ENCODE measurements at regions not wholly inside any gene's neighbourhood (a gene's known extent, or its start where the extent isn't known, plus 50 kb on each side); places are given as distances from the start of the nearest gene placed in this dataset.
"Not testable (repeated sequence)": the region's sequence is repeated elsewhere in the genome, so short reads cannot be mapped to it uniquely, and the experiment has no call there.

- ATAC-seq: no peak
Measured at GRCh38 chr5:17326600-17327037, 109.2 kb downstream of the BASP1 start.

GRCh38 chr5:17327048-17327625 is 109.7 kb downstream of the BASP1 start:
- DNase-seq (ENCODE audit: low spot score) (no peak), ATAC-seq (no peak)

More at GRCh38 chr5:17326600-17327037, 109.2 kb downstream of the BASP1 start:
- no peak for DNase-seq (ENCODE audit: low spot score)

- ATAC-seq: no peak
- DNase-seq (ENCODE audit: low spot score): no peak
Measured at GRCh38 chr5:17329571-17329970, 112.1 kb downstream of the BASP1 start.

- ATAC-seq (no peak), DNase-seq (ENCODE audit: low spot score) (no peak)
Measured at GRCh38 chr5:17330386-17330785, 113.0 kb downstream of the BASP1 start.

GRCh38 chr5:17331651-17332050 is 114.2 kb downstream of the BASP1 start:
- ATAC-seq: no peak
- no peak for DNase-seq (ENCODE audit: low spot score)

- ATAC-seq (no peak), DNase-seq (ENCODE audit: low spot score) (no peak)
Measured at GRCh38 chr5:17333755-17334154, 116.3 kb downstream of the BASP1 start.

- ATAC-seq (no peak), DNase-seq (ENCODE audit: low spot score) (no peak)
Measured at GRCh38 chr5:17336054-17336453, 118.6 kb downstream of the BASP1 start.

GRCh38 chr5:17336723-17337122 is 119.3 kb downstream of the BASP1 start:
- DNase-seq (ENCODE audit: low spot score); ATAC-seq: not testable (repeated sequence)

- DNase-seq (ENCODE audit: low spot score): no peak
- ATAC-seq: no peak
Measured at GRCh38 chr5:17339841-17340240, 122.4 kb downstream of the BASP1 start.

- ATAC-seq: no peak
- no peak for DNase-seq (ENCODE audit: low spot score)
Measured at GRCh38 chr5:17340379-17340778, 122.9 kb downstream of the BASP1 start.

GRCh38 chr5:17340819-17341218 is 123.4 kb downstream of the BASP1 start:
- ATAC-seq (no peak), DNase-seq (ENCODE audit: low spot score) (no peak)

GRCh38 chr5:17343675-17344074 is 126.2 kb downstream of the BASP1 start:
- ATAC-seq (no peak), DNase-seq (ENCODE audit: low spot score) (no peak)

- ATAC-seq (no peak), DNase-seq (ENCODE audit: low spot score) (no peak)
Measured at GRCh38 chr5:17346811-17347210, 129.4 kb downstream of the BASP1 start.

GRCh38 chr5:17352223-17352622 is 134.8 kb downstream of the BASP1 start:
- ATAC-seq (no peak), DNase-seq (ENCODE audit: low spot score) (no peak)

GRCh38 chr5:17354265-17354664 is 136.8 kb downstream of the BASP1 start:
- ATAC-seq (no peak), DNase-seq (ENCODE audit: low spot score) (no peak)

- DNase-seq (ENCODE audit: low spot score) (no peak), ATAC-seq (no peak)
Measured at GRCh38 chr5:17355586-17356346, 138.3 kb downstream of the BASP1 start.

GRCh38 chr5:17356551-17356950 is 139.1 kb downstream of the BASP1 start:
- no peak for ATAC-seq
- no peak for DNase-seq (ENCODE audit: low spot score)

GRCh38 chr5:17357504-17357903 is 140.1 kb downstream of the BASP1 start:
- DNase-seq (ENCODE audit: low spot score): no peak
- ATAC-seq: no peak

GRCh38 chr5:17358031-17358430 is 140.0 kb upstream of the TAF11L2 start:
- ATAC-seq: no peak
- no peak for DNase-seq (ENCODE audit: low spot score)

- DNase-seq (ENCODE audit: low spot score): no peak
- ATAC-seq: no peak
Measured at GRCh38 chr5:17359451-17360011, 138.5 kb upstream of the TAF11L2 start.

GRCh38 chr5:17360879-17361278 is 137.2 kb upstream of the TAF11L2 start:
- DNase-seq (ENCODE audit: low spot score) (no peak), ATAC-seq (no peak)

- no peak for DNase-seq (ENCODE audit: low spot score)
- ATAC-seq: no peak
Measured at GRCh38 chr5:17361331-17361730, 136.7 kb upstream of the TAF11L2 start.
